GM19324 (cell line): ENCODE measurements at regions not wholly inside any gene's neighbourhood (a gene's known extent, or its start where the extent isn't known, plus 50 kb on each side); places are given as distances from the start of the nearest gene placed in this dataset.
"Not testable (repeated sequence)": the region's sequence is repeated elsewhere in the genome, so short reads cannot be mapped to it uniquely, and the experiment has no call there.

ENCODE experiments used
- ATAC-seq: cut with Tn5 transposase; IDR thresholded peaks from one replicate; pipeline ENCODE4 v1.9.1; 2021; ENCODE audit warnings: mild to moderate bottlenecking, moderate library complexity; ENCODE audit not compliant: unreplicated experiment, low FRiP score

- no peak for ATAC-seq
Measured at GRCh38 chr1:95655321-95656020, 421.5 kb downstream of the RWDD3 start.

GRCh38 chr1:95657248-95657647 is 423.2 kb downstream of the RWDD3 start:
- ATAC-seq, result no peak

GRCh38 chr1:95659166-95659565 is 425.2 kb downstream of the RWDD3 start:
- ATAC-seq, result no peak

- no peak for ATAC-seq
Measured at GRCh38 chr1:95659588-95659987, 425.6 kb downstream of the RWDD3 start.

- no peak for ATAC-seq
Measured at GRCh38 chr1:95660736-95661135, 426.7 kb downstream of the RWDD3 start.

GRCh38 chr1:95663530-95663929 is 429.5 kb downstream of the RWDD3 start:
- not testable (repeated sequence) for ATAC-seq

- ATAC-seq, result no peak
Measured at GRCh38 chr1:95668165-95668564, 434.2 kb downstream of the RWDD3 start.

- not testable (repeated sequence) for ATAC-seq
Measured at GRCh38 chr1:95669638-95670037, 435.6 kb downstream of the RWDD3 start.

GRCh38 chr1:95671098-95671497 is 437.1 kb downstream of the RWDD3 start:
- ATAC-seq, result no peak

GRCh38 chr1:95679262-95679661 is 445.3 kb downstream of the RWDD3 start:
- no peak for ATAC-seq

- ATAC-seq, result no peak
Measured at GRCh38 chr1:95685081-95685480, 451.1 kb downstream of the RWDD3 start.

- no peak for ATAC-seq
Measured at GRCh38 chr1:95686217-95686616, 452.2 kb downstream of the RWDD3 start.

- ATAC-seq, result no peak
Measured at GRCh38 chr1:95699149-95699953, 465.3 kb downstream of the RWDD3 start.

- ATAC-seq, result no peak
Measured at GRCh38 chr1:95701450-95702173, 467.6 kb downstream of the RWDD3 start.

GRCh38 chr1:95703046-95703445 is 469.0 kb downstream of the RWDD3 start:
- ATAC-seq, result no peak

- no peak for ATAC-seq
Measured at GRCh38 chr1:95716097-95716496, 482.1 kb downstream of the RWDD3 start.

- ATAC-seq, result no peak
Measured at GRCh38 chr1:95716550-95716949, 482.5 kb downstream of the RWDD3 start.

GRCh38 chr1:95723346-95723745 is 489.3 kb downstream of the RWDD3 start:
- no peak for ATAC-seq

- no peak for ATAC-seq
Measured at GRCh38 chr1:95728841-95729240, 494.8 kb downstream of the RWDD3 start.

- no peak for ATAC-seq
Measured at GRCh38 chr1:95730986-95731385, 497.0 kb downstream of the RWDD3 start.

GRCh38 chr1:95731466-95731865 is 497.5 kb downstream of the RWDD3 start:
- no peak for ATAC-seq
